ENCODE measurements at regions not wholly inside any gene's neighbourhood (a gene's known extent, or its start where the extent isn't known, plus 50 kb on each side); places are given as distances from the start of the nearest gene placed in this dataset.

DNA sequence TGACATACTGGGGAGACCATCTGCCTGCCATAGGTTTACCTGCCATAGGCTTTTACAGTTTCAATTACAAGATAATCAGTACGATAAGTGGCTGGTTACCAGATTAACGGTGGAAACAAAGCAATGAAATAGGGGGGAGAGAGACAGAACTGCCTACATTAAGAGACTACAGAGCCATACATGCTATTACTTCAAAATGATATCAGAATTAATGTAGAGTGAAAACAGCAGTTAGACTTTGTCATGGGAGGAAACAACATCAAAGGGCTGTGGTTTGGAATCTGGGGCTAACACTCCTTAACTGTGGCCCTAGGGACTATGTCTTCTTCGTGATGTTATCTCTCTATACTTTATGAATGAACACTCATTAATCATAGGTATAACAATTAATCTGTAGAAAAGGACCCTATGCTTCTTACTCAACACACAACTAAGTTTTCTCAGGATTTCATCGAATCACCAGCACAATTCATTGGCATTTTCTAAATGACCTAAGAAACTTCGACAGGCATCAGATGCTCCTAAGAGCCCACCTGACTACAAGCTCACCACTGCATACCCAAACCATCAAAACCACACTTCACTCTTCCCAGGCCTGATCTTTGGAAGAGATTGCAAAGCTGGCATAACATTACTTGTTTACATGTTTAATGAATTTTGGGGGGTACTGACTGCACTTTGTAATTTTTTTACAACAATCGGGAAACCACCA, 475.6 kb upstream of the SOX5 start:
- TF ChIP-seq CTCF (IDR thresholded peaks at IDR 0.05; ENCODE audit: extremely low read depth, insufficient read depth, missing control alignments): no peak
- no peak for DNase-seq (ENCODE audit: low spot score)
- in situ Hi-C loops (cut with MboI; ENCODE audit: low pct_unique_long_range_greater_than_20kb, low sequenced_read_pairs, unreplicated experiment): no loop called here

DNA sequence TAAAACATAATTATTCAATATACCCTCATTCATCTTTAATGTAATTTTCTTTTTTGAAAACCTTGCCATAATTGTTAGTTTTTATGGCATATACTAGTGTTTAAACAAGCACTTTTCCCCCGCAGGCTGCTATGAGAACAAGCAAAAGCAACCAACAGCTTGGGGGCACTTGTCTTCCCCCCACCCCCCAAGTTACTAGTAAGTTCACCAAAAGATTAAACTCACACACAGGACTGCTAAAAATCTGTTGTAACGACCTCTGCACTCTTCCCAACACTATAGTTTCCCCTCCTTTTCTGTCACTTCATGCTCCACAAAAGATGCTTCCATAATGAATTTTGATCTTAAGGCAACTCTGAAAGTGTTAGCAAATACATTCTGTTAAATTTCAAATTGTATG, 474.9 kb upstream of the SOX5 start:
- in situ Hi-C loops (cut with MboI; ENCODE audit: low pct_unique_long_range_greater_than_20kb, low sequenced_read_pairs, unreplicated experiment): no loop called here
- DNase-seq (ENCODE audit: low spot score): no peak
- no peak for TF ChIP-seq CTCF (IDR thresholded peaks at IDR 0.05; ENCODE audit: extremely low read depth, insufficient read depth, missing control alignments)

GRCh38 chr12:24423611-24424010, 474.1 kb upstream of the SOX5 start:
- no peak for TF ChIP-seq CTCF (IDR thresholded peaks at IDR 0.05; ENCODE audit: extremely low read depth, insufficient read depth, missing control alignments)
- DNase-seq (ENCODE audit: low spot score): no peak
- in situ Hi-C loops (cut with MboI; ENCODE audit: low pct_unique_long_range_greater_than_20kb, low sequenced_read_pairs, unreplicated experiment): no loop called here

DNA sequence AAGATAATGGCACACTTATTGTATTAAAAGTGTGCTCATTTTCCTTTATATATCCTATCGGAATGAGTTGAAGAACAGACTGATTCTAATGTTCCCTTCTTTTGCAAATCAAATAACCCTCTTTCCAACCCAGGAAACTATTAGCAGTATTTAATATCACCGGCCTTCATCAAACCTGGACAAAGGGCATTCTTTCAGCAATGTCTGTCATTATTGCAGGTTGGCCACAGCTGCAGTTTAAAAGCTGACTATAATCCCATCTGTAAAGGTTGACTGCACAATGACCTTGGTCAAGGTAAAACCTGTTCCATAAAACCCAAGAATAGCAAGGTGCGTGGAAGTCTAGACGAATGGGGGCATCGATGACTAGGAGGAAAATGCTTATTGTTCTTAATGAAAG, 472.3 kb upstream of the SOX5 start:
- in situ Hi-C loops (cut with MboI; ENCODE audit: low pct_unique_long_range_greater_than_20kb, low sequenced_read_pairs, unreplicated experiment): no loop called here
- TF ChIP-seq CTCF (IDR thresholded peaks at IDR 0.05; ENCODE audit: extremely low read depth, insufficient read depth, missing control alignments): no peak
- DNase-seq (ENCODE audit: low spot score): no peak

DNA sequence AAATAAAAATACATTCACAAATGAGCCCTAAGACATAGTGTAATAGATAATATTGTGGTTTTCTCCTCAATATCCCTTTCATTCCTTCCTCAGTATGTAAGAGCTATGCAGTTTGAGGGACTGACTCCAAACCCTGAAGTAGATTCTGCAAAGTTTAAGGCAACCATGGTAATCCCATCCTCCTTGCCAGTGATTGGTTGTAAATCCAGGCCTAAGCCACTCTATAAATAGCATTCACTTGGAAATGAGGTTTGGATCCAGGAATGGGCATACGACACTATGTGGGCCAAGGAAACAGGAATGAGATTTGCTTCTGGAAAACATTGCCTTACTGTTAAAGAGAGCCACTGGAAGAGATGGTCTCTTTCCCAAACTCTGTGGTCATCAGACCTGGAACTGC, 468.7 kb upstream of the SOX5 start:
- in situ Hi-C loops (cut with MboI; ENCODE audit: low pct_unique_long_range_greater_than_20kb, low sequenced_read_pairs, unreplicated experiment): no loop called here
- no peak for DNase-seq (ENCODE audit: low spot score)
- TF ChIP-seq CTCF (IDR thresholded peaks at IDR 0.05; ENCODE audit: extremely low read depth, insufficient read depth, missing control alignments): no peak

GRCh38 chr12:24416423-24417109, 467.1 kb upstream of the SOX5 start:
- no peak for DNase-seq (ENCODE audit: low spot score)
- TF ChIP-seq CTCF (IDR thresholded peaks at IDR 0.05; ENCODE audit: extremely low read depth, insufficient read depth, missing control alignments): no peak
- in situ Hi-C loops (cut with MboI; ENCODE audit: low pct_unique_long_range_greater_than_20kb, low sequenced_read_pairs, unreplicated experiment): no loop called here

Data from GM13977 (cell line).